ENCODE measurements at regions not wholly inside any gene's neighbourhood (a gene's known extent, or its start where the extent isn't known, plus 50 kb on each side); places are given as distances from the start of the nearest gene placed in this dataset.

- Mint-ChIP-seq H3K9me3 (peaks cover 3% of the 10 kb centered on the region), H3K4me3 (no peak overlapping the region), H3K27ac (no peak overlapping the region), H3K27me3 (ENCODE audit: low read depth, poor library complexity) (peaks cover 15% of the 10 kb centered on the region), H3K4me1 (peaks cover 7% of the 10 kb centered on the region), H3K36me3 (ENCODE audit: low read depth) (no peaks in the 10 kb centered on the region)
- DNase-seq, result no peak
- TF ChIP-seq, protein P1, sequence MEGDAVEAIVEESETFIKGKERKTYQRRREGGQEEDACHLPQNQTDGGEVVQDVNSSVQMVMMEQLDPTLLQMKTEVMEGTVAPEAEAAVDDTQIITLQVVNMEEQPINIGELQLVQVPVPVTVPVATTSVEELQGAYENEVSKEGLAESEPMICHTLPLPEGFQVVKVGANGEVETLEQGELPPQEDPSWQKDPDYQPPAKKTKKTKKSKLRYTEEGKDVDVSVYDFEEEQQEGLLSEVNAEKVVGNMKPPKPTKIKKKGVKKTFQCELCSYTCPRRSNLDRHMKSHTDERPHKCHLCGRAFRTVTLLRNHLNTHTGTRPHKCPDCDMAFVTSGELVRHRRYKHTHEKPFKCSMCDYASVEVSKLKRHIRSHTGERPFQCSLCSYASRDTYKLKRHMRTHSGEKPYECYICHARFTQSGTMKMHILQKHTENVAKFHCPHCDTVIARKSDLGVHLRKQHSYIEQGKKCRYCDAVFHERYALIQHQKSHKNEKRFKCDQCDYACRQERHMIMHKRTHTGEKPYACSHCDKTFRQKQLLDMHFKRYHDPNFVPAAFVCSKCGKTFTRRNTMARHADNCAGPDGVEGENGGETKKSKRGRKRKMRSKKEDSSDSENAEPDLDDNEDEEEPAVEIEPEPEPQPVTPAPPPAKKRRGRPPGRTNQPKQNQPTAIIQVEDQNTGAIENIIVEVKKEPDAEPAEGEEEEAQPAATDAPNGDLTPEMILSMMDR (IDR thresholded peaks at IDR 0.05), result no peak
Measured at GRCh38 chr5:133782736-133783135, 170.4 kb upstream of the FSTL4 start.

GRCh38 chr5:133781436-133782225 lies 169.3 kb upstream of the FSTL4 start:
- H3K4me3 Mint-ChIP-seq, result no peak overlapping the region
- no peaks in the 10 kb centered on the region for H3K36me3 Mint-ChIP-seq (ENCODE audit: low read depth)
- peaks cover 7% of the 10 kb centered on the region for H3K4me1 Mint-ChIP-seq
- peaks cover 3% of the 10 kb centered on the region for H3K9me3 Mint-ChIP-seq
- DNase-seq, result no peak
- TF ChIP-seq, protein P1 (IDR thresholded peaks at IDR 0.05), result no peak
- peaks cover 15% of the 10 kb centered on the region for H3K27me3 Mint-ChIP-seq (ENCODE audit: low read depth, poor library complexity)
- H3K27ac Mint-ChIP-seq, result no peak overlapping the region

DNA sequence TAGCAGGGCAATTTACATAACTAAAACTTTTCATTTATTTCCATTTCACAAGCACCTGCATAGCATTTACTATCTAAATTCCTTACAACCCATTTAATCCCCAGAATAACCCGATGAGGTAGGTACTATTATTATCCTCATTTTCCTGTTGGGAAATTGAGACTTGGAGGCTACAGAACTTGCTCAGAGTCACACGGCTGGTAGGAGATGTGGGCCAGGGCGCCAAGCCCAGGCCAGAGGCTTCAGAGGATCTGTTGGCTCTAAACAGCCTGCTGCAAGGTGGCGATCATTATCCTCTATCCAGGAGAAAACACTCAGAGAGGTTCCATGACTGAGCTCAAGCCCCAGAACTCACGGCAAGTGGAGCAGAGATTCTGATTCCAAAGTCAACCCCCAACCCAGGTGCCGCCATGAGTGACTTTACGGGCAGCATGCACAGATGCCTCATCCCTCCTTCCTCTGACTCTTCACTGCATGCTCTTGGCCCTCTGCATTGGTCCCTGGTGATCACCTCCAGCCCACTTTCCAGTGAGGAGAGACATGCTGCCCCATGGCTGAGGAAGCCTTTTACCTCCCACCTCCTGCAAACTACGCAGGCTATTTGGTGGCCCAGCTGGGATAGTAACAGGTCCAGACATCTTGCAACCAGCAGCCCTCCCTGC lies 168.4 kb upstream of the FSTL4 start:
- no peak for DNase-seq
- H3K4me1 Mint-ChIP-seq, result peaks cover 7% of the 10 kb centered on the region
- H3K9me3 Mint-ChIP-seq, result peaks cover 3% of the 10 kb centered on the region
- no peaks in the 10 kb centered on the region for H3K36me3 Mint-ChIP-seq (ENCODE audit: low read depth)
- TF ChIP-seq, protein P1 (IDR thresholded peaks at IDR 0.05), result no peak
- H3K27me3 Mint-ChIP-seq (ENCODE audit: low read depth, poor library complexity), result peaks cover 15% of the 10 kb centered on the region
- no peak overlapping the region for H3K4me3 Mint-ChIP-seq
- H3K27ac Mint-ChIP-seq, result no peak overlapping the region

DNA sequence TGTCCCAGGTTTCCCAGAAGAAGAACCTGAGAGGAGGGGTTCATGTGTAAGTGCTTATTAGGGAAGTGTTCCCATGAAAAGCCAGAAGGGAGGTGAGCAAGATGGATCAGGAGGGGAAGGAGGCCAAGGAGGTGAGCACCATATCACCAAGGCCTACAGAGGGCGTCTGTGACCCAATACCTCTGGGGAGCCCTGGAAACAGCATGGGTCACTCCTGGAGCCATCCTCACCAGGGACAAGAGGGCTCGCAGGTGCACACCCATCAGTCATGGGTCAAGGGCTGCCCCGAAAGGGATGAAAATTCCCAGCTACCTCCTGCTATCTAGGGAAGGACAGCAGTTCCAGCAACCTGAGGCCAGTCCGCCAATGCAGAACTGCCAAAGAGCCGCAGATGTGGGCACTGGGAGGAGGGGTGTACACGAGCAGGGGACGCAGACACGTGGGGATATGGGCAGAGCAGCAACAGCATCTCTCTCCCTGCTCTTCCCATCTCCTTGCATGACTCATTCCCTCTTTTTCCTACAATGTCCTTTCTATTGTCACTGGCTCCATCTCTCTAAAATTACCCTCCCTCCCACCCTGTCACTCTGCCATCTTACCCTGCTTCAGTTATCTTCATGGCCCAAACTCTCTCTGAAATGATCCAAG lies 167.6 kb upstream of the FSTL4 start:
- no peaks in the 10 kb centered on the region for H3K36me3 Mint-ChIP-seq (ENCODE audit: low read depth)
- TF ChIP-seq, protein P1 (IDR thresholded peaks at IDR 0.05), result no peak
- no peak overlapping the region for H3K27ac Mint-ChIP-seq
- peaks cover 7% of the 10 kb centered on the region for H3K4me1 Mint-ChIP-seq
- peaks cover 1% of the 10 kb centered on the region for H3K9me3 Mint-ChIP-seq
- H3K27me3 Mint-ChIP-seq (ENCODE audit: low read depth, poor library complexity), result peaks cover 15% of the 10 kb centered on the region
- DNase-seq, result no peak
- H3K4me3 Mint-ChIP-seq, result no peak overlapping the region

DNA sequence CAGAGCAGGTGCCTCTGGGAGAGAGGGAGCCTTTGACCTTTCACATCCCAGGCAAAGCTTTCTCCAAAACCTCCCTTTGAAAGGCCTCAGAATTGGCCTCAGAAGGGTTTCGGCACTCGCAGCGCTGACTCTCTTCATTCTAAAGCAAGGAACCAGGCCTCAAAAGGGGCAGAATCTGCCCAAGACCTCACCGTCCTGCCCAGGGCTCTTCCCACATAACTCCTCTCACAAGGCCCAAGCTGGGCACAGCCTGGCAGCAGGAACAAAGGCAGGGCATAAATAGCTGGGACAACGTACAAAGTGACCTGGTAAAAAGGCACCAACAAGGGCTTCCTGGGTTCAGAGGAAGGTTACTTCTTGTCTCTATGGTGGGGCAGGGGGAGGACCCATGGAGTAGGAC lies 166.3 kb upstream of the FSTL4 start:
- H3K27me3 Mint-ChIP-seq (ENCODE audit: low read depth, poor library complexity), result peaks cover 11% of the 10 kb centered on the region

More for the DNA sequence above, 166.3 kb upstream of the FSTL4 start:
- no peaks in the 10 kb centered on the region for H3K36me3 Mint-ChIP-seq (ENCODE audit: low read depth)
- peaks cover 7% of the 10 kb centered on the region for H3K4me1 Mint-ChIP-seq
- no peaks in the 10 kb centered on the region for H3K9me3 Mint-ChIP-seq
- TF ChIP-seq, protein P1 (IDR thresholded peaks at IDR 0.05), result no peak
- no peak overlapping the region for H3K27ac Mint-ChIP-seq
- H3K4me3 Mint-ChIP-seq, result no peak overlapping the region
- no peak for DNase-seq

Measured in nephron progenitor cell (in vitro differentiated cells).